Fibroblast of lung (primary cell): ENCODE measurements at regions not wholly inside any gene's neighbourhood (a gene's known extent, or its start where the extent isn't known, plus 50 kb on each side); places are given as distances from the start of the nearest gene placed in this dataset.

Experiments used
- EZH2 ChIP-seq: IDR thresholded peaks from 2 replicates; pipeline ENCODE4 v1.5.1; 2012; ENCODE audit warnings: low read length, control low read depth, mild to moderate bottlenecking; ENCODE audit errors: missing control alignments
- TF ChIP-seq, protein P1 (sequence below), 2 donors: IDR thresholded peaks in 1 of 2; conservative IDR thresholded peaks in 1 of 2; 1 replicate in 1 of 2; 2 replicates in 1 of 2; pipeline ENCODE4 v1.5.1; 2011 to 2012; ENCODE audit warnings: low read length in 2 of 2, control low read depth in 1 of 2, inconsistent platforms in 1 of 2, low read depth in 1 of 2, mild to moderate bottlenecking in 1 of 2

DNA sequence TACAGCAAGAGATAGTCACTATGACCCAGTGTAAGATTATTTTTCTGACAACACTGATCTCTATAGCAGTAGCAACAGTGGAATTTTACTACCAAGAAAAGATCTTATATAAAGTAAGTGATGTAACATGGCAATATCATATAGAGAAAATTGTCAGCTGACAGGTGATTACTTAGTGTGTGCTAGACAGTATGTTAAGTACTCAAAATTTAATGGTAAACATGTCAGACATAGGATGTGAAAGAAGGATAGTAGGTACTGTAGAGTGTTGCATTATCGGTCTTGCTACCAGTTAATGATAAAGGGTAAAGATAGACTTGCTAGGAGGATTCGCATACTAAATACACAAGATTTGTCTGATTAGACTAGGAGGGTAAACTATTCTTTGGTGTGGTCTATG, 247.4 kb downstream of the CYLC2 start:
- TF ChIP-seq, protein P1, sequence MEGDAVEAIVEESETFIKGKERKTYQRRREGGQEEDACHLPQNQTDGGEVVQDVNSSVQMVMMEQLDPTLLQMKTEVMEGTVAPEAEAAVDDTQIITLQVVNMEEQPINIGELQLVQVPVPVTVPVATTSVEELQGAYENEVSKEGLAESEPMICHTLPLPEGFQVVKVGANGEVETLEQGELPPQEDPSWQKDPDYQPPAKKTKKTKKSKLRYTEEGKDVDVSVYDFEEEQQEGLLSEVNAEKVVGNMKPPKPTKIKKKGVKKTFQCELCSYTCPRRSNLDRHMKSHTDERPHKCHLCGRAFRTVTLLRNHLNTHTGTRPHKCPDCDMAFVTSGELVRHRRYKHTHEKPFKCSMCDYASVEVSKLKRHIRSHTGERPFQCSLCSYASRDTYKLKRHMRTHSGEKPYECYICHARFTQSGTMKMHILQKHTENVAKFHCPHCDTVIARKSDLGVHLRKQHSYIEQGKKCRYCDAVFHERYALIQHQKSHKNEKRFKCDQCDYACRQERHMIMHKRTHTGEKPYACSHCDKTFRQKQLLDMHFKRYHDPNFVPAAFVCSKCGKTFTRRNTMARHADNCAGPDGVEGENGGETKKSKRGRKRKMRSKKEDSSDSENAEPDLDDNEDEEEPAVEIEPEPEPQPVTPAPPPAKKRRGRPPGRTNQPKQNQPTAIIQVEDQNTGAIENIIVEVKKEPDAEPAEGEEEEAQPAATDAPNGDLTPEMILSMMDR (conservative IDR thresholded peaks at IDR 0.05 in 1 of 2, IDR thresholded peaks at IDR 0.05 in 1 of 2; ENCODE audit: low read depth in 1 of 2, low read length in 2 of 2): no peak
- TF ChIP-seq EZH2: no peak
